Anterior cingulate cortex (tissue), 58 donors: ENCODE measurements at regions not wholly inside any gene's neighbourhood (a gene's known extent, or its start where the extent isn't known, plus 50 kb on each side); places are given as distances from the start of the nearest gene placed in this dataset.
A peak's percentile ranks its signal among the peaks of the same experiment; 100 is the strongest.

Source experiments
- DNase-seq, 58 donors: peaks; one replicate each; lab custom pipeline; 2025; lab: John Stamatoyannopoulos, UW

DNA sequence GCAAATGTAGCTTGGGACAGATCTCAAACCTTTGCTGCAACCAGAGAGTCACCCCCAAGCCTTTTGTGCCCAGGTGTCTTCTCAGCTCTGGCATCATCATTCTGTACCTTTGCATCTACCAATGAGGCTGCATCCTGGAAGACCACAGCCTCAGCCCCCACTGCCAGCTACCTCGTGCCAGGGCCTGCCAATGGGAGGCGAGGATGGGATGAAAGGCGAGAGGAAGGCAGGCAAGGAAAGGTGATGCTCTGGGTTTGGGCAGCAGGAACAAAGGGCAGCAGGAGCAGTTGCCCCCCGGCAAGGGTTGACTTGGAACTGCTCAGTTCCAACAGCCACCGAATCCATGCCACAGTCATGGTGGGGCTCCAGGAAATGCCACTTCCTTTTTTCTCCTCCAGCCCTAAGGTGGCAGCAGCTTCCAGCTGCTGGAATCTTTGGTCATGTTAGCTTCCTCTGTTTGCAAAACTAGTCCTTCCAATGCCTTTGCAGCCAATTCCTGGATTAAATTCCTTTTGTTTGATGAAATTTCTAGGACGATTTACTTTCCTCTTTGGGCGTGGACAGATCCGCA, 651.6 kb downstream of the NPHP4 start:
- peak in 1 of 58 donors; percentile 13 for DNase-seq

DNA sequence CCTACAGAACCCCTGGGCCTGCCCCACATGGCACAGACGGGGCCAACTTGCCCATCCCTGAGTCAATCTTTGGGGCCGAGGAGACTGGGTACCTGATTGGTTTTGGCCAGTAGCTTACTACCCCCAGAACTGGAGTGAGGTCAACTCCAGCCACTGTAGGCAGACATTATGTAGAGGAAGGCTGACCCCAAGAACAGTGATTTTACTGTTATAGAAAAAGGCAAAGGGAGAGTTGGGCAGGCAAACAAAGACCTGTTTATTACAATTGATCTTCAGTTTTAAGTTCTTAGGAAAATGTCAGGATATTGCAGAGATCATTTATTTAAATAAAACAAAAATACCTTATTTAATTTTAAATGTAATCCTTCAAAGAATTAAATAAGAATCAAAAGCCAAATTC, 653.8 kb downstream of the NPHP4 start:
- DNase-seq, result no peak

DNA sequence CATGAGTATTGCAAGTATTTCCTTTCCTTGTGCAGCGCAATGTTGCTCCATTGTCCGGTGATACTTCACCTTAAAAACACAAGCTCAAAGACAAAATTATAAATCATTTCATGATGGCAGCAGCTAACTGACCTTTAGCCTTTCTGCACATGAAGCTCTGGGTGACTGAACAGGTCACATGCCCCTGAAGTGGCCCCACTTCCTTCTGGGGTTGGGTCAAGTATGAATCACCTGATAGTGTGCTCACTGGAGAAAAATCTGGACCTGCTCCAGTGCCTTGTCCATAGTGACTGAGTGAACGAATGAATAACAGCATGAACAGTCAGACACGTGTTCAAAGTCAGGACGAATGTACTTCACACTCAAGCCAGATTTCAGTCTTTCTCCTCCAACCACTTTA, 658.9 kb downstream of the NPHP4 start:
- DNase-seq, result no peak

DNA sequence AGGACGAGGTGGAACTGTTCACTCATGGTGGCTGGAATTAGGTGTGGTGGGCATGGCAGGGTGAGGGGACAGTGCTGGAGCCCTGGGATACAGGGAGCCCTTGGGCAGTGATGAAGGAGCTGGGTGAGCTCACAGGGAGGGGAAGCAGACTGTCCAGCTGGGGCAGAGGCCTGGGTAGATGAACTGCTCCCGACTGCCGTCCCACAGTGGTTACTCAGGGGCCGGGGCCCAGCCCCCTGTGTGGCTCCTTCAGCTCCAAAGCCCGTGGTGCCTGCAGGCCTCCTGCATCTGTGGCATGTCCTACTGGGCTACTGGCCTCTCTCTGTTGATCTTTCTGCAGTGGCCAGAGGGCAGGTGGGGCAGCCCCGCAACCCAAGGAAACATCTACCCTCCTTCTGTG, 661.1 kb downstream of the NPHP4 start:
- DNase-seq, result no peak

DNA sequence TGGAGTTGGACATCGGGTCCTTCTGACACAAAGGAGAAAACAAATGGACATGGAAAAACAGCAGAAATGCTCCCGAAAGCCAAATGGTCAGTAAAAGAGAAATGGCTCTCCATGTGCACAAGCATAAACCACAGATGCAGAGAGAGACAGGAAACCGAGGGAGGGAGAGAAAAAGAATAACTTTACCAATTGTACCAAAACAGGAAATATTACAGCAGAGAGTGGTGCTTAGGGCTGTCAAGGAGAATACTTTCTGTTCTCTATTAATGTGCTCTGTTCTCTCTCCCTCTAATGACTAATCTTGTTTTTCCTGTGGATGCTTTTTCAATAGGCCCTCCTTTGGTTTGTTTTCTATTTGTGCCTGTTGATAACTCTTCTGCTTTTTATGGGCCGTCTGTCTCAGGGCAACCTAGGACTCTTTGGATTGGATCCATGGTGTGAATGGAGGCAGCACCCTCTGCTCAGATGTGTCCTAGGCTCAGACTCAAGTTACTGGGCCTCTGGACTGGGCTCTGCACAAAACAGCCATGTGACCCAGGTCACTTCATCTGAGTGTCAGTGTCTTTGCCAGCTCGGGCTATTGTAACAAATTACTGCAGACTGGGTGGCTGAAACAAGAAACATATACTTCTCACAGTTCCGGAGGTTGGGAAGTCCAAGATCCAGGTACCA, 663.0 kb downstream of the NPHP4 start:
- no peak for DNase-seq

DNA sequence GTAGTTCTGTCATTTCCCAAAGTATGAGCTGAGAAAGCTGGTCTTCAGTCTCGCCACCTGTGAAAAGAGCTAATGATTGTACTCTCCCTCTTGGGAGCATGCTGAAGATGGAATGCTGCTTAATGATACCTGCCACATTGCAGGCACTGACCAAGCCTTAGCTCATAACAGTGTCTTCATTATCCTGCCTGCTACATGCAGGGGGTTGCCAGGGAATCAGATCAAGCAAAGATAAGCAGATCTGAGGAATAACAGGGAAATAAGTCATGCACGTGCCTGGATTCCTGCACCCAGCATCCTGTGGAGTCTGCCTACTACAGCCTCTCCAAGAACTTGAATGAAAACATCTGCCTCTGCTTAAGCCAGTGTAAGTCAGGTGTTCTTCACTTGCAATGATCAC, 667.3 kb downstream of the NPHP4 start:
- DNase-seq, result no peak

DNA sequence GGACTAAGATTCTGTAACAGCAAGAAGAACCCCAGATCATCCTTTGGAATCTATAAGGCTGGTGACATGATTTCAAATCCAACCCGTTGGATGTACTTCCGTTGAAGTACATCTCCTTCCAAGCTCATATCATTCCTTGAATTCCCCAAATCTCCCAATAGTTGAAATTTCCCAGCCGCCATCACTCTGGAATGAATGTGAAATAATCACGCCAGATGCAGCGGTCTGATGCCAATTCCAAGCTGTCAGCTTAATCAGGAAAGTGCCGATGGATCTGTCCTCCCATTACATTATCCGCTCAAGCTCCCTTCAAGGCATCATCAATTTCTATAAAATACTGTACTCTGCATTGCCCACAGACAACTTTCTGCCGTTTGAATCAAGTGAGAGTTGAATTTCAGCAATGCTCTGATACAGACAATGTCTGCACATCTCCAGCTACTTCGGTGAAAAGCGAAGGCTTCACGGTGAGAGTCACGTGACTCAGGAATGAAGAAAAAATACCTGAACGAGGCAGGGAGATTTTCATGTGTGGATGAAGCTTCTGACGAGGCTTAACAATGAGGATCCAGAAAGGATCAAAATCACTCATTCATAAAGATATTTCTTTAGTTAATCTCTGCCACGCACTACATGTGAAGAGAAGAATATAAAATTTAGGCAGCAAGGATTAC, 663.9 kb downstream of the AJAP1 start:
- DNase-seq, result no peak

DNA sequence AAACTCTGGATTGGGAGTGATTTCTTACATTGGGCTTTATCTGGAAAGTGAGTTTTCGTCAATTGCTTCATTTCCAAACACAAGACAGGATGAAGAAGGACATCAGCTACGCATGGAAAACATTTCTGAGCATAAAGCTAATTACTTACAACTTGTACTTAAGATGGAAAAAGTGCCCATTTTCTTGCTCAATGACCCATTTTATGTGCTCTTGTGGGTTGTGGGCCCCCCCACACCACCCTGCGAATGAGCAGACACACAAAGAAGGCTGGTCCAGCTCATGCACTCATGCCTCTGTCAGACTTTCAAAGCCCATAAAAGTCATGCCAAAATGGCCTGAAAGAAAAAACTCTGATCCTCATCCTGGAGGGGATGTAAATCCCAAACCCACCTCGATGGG, 663.0 kb downstream of the AJAP1 start:
- DNase-seq, result no peak

DNA sequence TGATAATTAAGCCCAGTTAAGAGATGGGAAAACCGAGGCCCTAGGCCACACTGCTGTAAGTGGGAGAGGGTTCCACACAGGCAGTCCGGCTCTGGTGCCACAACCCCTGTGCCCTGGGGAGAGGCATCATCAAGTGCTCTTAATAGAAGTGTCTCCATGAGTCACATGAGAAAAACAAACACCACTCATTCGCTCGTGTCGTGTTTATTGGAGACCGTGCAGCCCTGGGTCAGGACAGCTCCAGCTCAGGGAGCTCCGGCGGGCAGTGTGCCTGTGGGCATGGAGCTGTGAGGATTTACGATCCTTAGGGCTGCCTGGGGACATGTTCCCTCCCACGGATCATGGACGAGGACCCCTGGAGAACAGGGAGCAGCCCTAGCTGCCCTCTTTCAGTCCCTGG, 658.5 kb downstream of the AJAP1 start:
- DNase-seq, result no peak

DNA sequence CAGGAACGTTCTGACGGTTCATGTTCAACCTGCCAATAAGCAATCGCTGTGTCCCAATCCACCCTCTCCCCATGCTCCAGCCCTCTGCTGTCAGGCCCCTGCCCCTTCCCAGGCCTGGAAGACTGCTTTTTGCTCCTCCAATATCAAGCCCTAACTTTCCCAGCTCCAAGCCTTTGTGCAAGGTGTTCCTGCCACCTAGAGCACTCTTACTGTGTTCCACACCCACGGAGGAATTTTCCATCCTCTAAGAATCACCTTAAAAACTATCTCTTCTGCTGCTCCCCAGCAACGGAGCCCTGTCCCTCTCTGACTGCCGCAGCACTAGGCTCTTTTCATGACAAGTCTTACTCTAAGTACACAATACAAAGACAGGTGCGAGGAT, 657.9 kb downstream of the AJAP1 start:
- no peak for DNase-seq

DNA sequence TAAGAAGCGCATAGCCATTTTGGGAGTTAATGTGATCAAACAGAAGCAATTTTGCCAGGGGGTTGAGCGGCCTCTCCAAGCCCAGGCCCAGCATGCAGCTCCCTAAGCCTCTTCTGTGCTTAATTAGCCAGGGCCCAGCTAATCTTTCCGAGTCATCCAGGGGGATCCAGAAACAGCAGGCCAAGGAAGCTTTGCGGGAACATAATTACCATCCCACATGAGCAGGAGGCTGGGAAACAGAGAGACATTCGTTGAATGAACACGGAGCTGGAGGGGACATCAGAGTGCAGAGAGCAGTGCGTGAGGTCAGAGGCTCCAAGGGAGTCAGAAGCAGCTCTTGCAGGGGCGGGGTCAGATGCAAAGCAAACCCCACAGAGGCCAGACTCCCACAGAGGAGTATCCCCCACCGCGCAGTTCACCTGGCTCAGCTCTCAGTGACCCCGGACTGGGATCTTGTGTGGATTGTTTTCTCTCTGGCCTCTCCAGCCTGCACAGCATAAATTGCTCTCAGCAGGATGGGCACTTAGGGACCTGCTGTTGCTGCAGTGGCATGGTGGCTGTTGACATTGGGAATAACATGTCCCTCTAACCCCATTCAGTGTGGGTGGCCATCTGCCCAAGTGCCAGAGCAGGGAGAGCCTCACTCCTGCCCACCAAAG, 657.4 kb downstream of the AJAP1 start:
- no peak for DNase-seq

DNA sequence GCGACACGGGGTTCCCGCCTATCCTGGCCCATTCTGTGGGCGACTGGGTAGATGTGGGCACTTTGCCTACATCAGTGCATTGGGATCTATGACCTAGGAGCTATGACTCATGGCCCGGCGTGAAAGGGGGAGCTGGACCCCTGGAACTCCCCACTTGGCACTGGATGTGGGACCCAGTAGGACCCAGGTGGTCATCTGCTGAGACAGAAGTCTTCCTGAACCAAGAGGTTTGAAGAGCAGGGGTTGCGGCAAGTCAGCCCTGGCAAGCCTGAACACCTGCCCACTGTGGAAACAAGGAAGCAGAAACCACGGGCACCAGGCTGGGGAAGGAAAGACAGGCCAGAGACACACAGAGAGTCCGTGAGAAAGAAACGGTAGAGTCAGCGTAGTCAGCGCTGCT, 656.7 kb downstream of the AJAP1 start:
- no peak for DNase-seq

DNA sequence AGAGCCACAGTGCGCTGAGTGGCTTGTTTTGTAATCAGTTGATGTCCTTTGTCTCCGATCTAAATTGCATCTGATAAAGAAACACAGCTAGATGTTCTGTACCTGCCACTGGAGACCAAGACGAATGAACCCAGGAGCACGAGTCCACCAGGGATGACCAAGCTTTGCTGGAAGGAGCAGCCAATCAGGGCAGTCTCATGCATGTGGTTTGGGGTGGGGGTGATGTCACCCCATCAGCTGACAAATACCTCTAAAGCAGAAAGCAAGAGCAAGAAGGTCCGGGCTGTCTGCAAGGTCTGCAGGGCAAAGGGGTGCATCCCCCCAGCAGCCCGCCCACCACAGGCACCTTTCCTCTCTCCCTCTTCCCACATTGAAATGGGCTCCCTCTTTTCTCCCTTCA, 653.8 kb downstream of the AJAP1 start:
- DNase-seq, result no peak

DNA sequence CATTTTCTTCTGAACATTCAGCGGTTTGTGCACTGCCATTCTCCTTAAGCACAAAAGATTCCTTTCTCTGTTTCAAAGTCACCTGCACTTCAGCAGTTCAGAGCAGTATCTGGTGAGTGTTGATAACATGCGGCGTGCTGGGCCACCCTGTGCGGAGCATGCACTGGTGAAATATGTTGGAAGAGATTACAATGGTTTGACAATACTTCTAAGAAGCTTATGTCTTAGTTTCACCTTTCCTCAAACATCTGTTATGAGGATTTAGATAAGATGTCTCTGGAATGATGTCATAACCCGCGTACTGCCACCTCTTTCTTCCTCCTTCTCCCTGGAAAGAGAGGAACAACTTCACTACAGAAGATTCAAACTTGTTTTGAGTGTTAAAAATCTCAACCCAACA, 650.3 kb downstream of the AJAP1 start:
- no peak for DNase-seq

DNA sequence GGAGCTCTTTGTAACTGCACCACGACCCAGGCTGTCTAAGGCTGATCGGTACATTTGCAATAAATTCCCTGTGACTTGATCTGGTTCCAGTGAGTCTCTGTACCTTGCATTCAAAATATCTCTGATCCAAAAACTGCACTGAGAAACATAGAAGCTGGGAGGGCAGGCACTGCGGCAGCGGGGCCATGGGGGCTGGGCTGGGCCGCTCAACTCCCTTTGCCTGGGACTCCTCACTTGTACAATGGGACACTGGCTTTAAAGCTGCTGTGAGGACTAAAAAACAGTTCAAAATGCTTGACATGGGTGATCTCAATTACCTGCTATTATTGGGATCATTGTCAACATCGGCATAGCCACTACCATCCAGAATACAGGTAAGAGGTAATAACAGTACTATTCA, 644.0 kb downstream of the AJAP1 start:
- no peak for DNase-seq

DNA sequence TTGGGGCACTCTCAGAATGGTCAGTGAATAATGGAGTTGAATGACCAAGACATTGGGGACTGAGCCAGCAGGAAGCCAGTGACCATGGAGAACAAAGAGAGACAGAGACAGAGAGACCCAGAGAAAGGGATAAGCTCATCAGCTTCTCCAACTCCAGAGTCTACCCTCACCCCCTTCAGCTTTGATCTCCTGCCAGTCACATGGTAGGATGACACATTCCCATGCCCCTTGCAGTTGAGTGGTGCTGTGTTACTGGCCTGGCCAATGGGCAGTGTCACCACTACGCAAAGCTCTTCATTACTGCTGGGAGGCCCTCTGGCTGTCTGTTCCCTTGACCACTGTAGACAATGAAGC, 643.5 kb downstream of the AJAP1 start:
- DNase-seq, result peak in 21 of 58 donors; percentile 12 to 83 (median 49)

DNA sequence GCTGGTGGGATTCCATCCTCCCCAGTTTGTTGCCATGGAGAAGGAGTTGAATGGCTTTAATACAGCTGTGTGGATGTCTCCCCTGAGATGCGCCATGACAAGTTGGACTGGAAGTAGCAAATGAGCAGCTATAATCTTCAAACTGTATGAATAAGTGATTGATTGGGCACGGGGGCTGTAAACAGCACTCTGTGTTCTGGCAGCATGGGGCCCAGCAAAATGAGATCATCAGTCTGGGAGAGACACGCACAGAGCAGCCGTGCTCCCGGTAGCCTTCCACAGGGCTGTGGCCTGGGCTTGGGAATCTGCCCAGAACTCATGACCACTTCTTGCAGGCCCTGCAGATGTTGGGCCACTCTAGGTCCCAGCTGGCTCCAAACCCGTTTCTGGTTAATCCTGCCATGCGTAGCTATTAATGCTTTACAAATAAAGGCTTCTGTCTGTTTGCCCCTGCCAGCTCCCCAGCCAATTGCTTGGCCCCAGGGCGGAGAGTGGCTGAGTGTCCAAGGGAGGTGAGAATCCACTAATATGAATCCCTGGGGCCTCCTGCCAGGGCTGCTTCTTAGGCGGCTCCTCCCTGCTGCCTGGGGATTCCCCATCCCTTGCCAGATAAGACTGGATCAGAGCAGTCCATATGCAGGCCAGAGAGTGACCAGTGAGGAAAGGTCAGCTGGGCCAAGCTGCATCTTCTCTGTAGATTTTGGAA, 642.9 kb downstream of the AJAP1 start:
- DNase-seq, result peak in 54 of 58 donors; percentile 6 to 91 (median 64)

DNA sequence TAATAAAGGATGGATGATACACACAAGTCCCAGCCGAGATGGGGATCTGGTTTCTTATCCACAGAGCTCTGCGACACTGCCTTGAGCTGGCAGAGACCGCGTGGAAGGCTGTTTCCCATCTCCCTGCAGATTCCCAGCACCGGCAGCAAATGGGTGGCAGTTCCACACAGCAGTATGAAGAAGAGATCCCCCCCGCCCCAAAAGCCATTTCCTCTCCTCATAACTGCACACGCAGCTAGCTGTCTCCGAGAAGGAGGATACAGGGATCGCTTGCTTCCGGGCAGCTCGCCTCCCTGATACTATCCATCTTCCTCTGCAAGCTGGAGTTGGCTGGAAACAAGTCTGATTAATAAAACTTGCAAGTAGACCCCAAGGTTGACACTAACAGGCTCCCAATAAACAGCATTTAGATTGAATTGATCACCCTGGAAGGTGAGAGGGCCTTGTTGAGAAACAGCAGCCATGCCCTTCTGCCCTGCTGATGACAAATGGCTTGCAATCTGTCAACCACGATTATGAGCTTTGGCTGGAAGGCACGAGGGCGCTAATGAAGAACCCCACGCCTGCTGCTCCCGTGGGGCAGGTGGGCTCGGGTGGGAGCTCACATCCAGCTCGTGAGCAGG, 642.3 kb downstream of the AJAP1 start:
- DNase-seq, result peak in 1 of 58 donors; percentile 23

DNA sequence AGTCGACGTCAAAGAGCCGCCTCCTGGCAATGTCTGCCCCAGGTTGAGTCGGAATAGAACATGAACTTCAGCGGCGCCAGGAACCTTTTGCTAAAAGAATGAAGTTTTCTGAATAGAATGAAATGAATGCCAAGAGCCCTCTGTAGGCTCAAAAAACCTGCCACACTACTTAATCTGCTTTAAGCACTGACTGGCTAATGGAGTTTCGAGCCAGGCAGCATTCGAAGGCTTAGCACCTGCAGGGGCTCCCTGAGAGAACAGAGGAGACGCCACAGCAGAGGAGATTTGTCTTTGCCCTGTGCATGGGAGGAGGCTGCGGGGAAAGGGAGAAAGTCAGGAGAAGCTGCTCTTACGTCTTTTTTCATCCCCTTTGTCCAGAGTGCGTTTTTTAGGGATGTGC, 641.7 kb downstream of the AJAP1 start:
- no peak for DNase-seq

DNA sequence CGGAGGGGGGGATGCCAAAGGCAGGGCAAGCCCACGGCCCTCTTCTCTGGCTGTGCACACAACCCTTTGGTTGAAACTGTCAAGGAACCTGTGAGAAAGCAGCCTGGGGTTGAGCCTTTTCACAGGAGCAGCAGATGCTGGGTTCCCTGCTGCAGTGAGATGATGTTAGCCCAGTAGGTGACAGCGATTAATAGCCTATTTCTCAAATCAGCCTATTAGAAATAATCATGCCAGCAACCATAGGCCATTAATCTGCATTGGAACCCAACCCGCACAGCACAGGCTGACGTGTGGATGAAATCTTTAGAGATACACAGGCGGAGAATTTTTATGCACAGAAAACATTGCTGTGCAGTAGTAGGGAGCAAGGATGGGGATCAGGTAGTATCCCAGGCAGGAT, 637.5 kb downstream of the AJAP1 start:
- DNase-seq, result no peak
